Brain microvascular endothelial cell (primary cell): ENCODE measurements at regions not wholly inside any gene's neighbourhood (a gene's known extent, or its start where the extent isn't known, plus 50 kb on each side); places are given as distances from the start of the nearest gene placed in this dataset.

Source experiments
- DNase-seq: peaks from one replicate; pipeline ENCODE4 v3.0.0-alpha.2; 2020
- H3K27ac ChIP-seq: fragments of 250-450 bp; sonication (Bioruptor Pico); 2 replicates; pipeline ENCODE4 v1.5.1; 2020; ENCODE audit warnings: mild to moderate bottlenecking, moderate library complexity
- H3K27me3 ChIP-seq: fragments of 250-450 bp; sonication (Bioruptor Pico); replicated peaks from 2 replicates; pipeline ENCODE4 v1.5.1; 2020; ENCODE audit warnings: mild to moderate bottlenecking
- H3K36me3 ChIP-seq: fragments of 250-450 bp; sonication (Bioruptor Pico); replicated peaks from 2 replicates; pipeline ENCODE4 v1.5.1; 2020; ENCODE audit warnings: mild to moderate bottlenecking
- H3K4me3 ChIP-seq: 2 replicates; pipeline ENCODE4 v1.5.1; 2011; ENCODE audit warnings: low read depth, mild to moderate bottlenecking, control low read depth, low read length, moderate library complexity
- in situ Hi-C: cut with HindIII; loops from 2 replicates; pipeline ENCODE4 v1.10.0; 2017; ENCODE audit warnings: low sequenced_read_pairs, low pct_ligation_motif_present
- TF ChIP-seq, protein P1 (sequence below): IDR thresholded peaks from 2 replicates; pipeline ENCODE4 v1.5.1; 2011; ENCODE audit warnings: low read depth, mild to moderate bottlenecking, moderate library complexity, low read length, control low read depth, inconsistent platforms; ENCODE audit errors: missing control alignments

DNA sequence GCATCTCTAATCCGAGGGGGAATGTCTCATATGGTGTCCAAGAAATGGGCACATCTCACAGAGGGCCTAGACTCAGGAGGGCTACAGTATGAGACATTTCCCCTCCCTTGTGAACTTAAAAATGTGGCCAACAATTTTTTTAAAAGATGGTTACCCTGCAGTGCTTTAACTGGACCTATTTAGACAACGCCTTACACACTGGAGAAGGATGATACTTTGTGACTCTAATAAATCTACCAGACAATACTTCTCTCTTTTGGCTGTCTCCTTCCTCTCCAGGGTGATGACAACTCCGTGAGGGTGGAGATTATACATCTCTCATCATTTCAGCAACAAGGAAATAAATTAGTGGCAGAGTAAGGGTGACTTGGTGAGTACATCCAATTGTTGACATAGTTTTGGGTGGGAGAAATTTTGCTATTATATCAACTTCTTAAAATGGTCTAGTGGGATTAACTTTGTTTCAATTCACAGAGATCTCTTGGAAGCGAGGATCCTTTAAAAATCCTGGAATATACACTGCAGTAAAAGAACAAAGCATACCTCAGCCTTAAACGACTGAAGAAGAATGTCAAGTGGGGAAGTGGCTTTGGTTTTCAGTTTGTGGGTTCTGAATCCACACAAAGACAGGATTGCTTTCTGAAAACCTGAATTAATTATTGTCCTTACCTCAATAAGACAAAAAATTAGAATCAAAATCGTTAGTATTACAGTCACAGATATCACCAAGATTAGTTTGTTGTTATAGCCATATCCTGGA, 89.8 kb downstream of the KPNA2 start:
- in situ Hi-C loops: no loop called here
- Histone ChIP-seq H3K27me3 (no peaks in the 10 kb centered on the region), H3K27ac (no peak overlapping the region), H3K36me3 (no peaks in the 10 kb centered on the region), H3K4me3 (no peak overlapping the region)
- no peak for DNase-seq
- TF ChIP-seq, protein P1, sequence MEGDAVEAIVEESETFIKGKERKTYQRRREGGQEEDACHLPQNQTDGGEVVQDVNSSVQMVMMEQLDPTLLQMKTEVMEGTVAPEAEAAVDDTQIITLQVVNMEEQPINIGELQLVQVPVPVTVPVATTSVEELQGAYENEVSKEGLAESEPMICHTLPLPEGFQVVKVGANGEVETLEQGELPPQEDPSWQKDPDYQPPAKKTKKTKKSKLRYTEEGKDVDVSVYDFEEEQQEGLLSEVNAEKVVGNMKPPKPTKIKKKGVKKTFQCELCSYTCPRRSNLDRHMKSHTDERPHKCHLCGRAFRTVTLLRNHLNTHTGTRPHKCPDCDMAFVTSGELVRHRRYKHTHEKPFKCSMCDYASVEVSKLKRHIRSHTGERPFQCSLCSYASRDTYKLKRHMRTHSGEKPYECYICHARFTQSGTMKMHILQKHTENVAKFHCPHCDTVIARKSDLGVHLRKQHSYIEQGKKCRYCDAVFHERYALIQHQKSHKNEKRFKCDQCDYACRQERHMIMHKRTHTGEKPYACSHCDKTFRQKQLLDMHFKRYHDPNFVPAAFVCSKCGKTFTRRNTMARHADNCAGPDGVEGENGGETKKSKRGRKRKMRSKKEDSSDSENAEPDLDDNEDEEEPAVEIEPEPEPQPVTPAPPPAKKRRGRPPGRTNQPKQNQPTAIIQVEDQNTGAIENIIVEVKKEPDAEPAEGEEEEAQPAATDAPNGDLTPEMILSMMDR: no peak

DNA sequence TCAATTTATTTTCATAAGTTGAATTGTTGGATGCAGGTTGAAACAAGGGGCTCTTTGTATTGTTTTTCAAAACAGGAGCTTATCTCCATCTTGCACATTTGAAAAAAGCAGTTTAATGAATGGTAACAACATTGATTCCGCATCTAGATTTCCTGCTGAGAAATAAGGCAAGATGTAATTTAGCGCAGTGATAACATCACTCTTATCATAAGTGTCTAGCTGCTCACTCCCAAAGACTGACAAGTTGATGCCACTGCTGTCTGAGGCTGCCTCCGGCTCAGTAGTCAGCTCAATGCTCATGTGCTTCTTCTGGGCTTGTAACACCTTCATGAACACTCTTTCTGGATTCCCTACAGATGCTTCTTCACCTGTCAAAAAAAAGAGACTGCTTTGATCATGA, 92.4 kb downstream of the KPNA2 start:
- TF ChIP-seq, protein P1: no peak
- no peaks in the 10 kb centered on the region for H3K36me3 ChIP-seq
- no peak for DNase-seq
- H3K27ac ChIP-seq: no peak overlapping the region
- in situ Hi-C loops: no loop called here
- no peaks in the 10 kb centered on the region for H3K27me3 ChIP-seq
- H3K4me3 ChIP-seq: no peak overlapping the region

- no peak for DNase-seq
- Histone ChIP-seq H3K4me3 (no peak overlapping the region), H3K36me3 (no peaks in the 10 kb centered on the region), H3K27ac (no peak overlapping the region), H3K27me3 (no peaks in the 10 kb centered on the region)
- TF ChIP-seq, protein P1: no peak
- in situ Hi-C loops: no loop called here
Observed at GRCh38 chr17:68131456-68131855, 95.9 kb downstream of the KPNA2 start.

DNA sequence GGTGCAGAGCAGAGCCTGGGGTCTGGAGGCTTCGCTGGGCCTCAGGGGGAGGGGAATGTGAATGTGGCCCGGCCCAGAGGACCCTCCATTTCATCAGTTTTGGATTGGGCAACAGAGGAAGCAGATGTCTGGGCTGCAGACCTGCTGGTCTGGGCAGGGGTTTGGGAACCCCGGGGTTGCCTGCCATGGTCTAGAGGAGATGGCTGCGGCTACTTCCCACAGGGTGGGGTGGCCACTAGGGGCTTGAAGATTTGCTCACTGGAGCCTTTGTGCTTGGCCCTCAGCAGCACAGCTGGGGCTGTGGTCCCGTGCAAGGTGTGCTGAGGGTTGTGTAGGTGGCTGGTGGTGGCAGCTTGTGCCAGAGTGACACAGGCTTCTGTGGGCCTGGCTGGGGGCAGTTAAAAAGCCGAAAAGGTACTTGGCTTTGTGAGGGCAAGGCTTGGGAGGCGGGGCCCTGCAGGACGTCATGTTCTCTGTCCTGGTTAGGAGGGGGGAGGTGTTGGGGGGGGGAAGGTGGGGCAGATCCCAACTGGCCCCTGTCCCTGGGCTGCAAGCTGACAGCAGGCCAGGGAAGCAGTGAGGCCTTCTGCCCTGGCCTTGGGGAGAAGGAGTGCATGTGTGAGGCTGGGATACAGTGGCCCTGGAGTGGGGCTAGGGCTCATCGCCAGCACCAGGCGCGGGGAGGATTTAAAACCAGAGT, 98.0 kb downstream of the KPNA2 start:
- H3K27ac ChIP-seq: no peak overlapping the region
- in situ Hi-C loops: no loop called here
- no peaks in the 10 kb centered on the region for H3K27me3 ChIP-seq
- H3K4me3 ChIP-seq: no peak overlapping the region
- TF ChIP-seq, protein P1: no peak
- DNase-seq: no peak
- no peaks in the 10 kb centered on the region for H3K36me3 ChIP-seq

- TF ChIP-seq, protein P1: no peak
- Histone ChIP-seq H3K36me3 (no peaks in the 10 kb centered on the region), H3K4me3 (no peak overlapping the region), H3K27me3 (no peaks in the 10 kb centered on the region), H3K27ac (no peak overlapping the region)
- in situ Hi-C loops: no loop called here
- no peak for DNase-seq
Observed at GRCh38 chr17:68134046-68134637, 98.6 kb downstream of the KPNA2 start.
